K562 (cell line): ENCODE measurements at regions not wholly inside any gene's neighbourhood (a gene's known extent, or its start where the extent isn't known, plus 50 kb on each side); places are given as distances from the start of the nearest gene placed in this dataset.

Source experiments
- ATAC-seq: fragments of 200-7000 bp; cut with Tn5 transposase; 3 replicates; pipeline ENCODE4 v1.9.1; 2020; ENCODE audit warnings: moderate library complexity
- BruUV-seq: library from RNA; stranded (reverse); fragments of 400-500 nt; replicated peaks from 2 replicates; lab custom pipeline; 2021; lab: Mats Ljungman, UMichigan
- CTCF ChIA-PET: fragments of 300-600 bp; formaldehyde crosslinking; extraction: SDS; loops from one replicate; lab custom pipeline; 2021; ENCODE audit warnings: low intra/inter-chr PET ratio; lab: Yijun Ruan, JAX
- POLR2A ChIA-PET: fragments of 300-600, 350-650 bp; sonication (Branson Sonifier 250); formaldehyde crosslinking; extraction: SDS; loops from one replicate; lab custom pipeline; 2021; ENCODE audit warnings: antibody characterized with exemption, inconsistent platforms; lab: Yijun Ruan, JAX
- DNase-seq, 4 experiments: peaks; one replicate each; pipeline versions ENCODE4 v3.0.0 to v3.0.0-alpha.2; 2011 to 2018; ENCODE audit warnings: low spot score in 3 of 4, mixed read lengths in 3 of 4; ENCODE audit errors: extremely low read depth in 1 of 4
- FAIRE-seq: peaks from 2 replicates; lab custom pipeline; 2011; peaks lifted over from hg19 to GRCh38; lab: Jason Lieb, UNC
- H2AFZ ChIP-seq: 2 replicates; pipeline ENCODE4 v1.6.0; 2011; ENCODE audit warnings: low read depth, low read length, control low read depth, inconsistent platforms
- H3K27ac ChIP-seq: fragments of 200-600 bp; 3 replicates; pipeline ENCODE4 v1.8.0; 2011; ENCODE audit warnings: low read depth, mild to moderate bottlenecking, control low read depth, inconsistent platforms, low read length, moderate library complexity, mixed read lengths; ENCODE audit errors: extremely low read depth
- H3K27me3 ChIP-seq, 2 experiments: fragments of 300-600 bp in 1 of 2; 2 replicates in 1 of 2; 3 replicates in 1 of 2; pipeline versions ENCODE4 v1.6.0 to v1.8.0; 2011; ENCODE audit warnings: inconsistent platforms in 2 of 2, low read length in 2 of 2, mild to moderate bottlenecking in 1 of 2, mixed read lengths in 1 of 2, moderate library complexity in 1 of 2; ENCODE audit not compliant: control insufficient read depth in 2 of 2, insufficient read depth in 2 of 2
- H3K36me3 ChIP-seq: fragments of 300-600 bp; 3 replicates; pipeline ENCODE4 v1.8.0; 2011; ENCODE audit warnings: mild to moderate bottlenecking, low read length, inconsistent platforms; ENCODE audit not compliant: control insufficient read depth, insufficient read depth
- H3K4me1 ChIP-seq, 2 experiments: fragments of 200-600 bp in 1 of 2; replicated peaks in 1 of 2; 2 replicates in 1 of 2; 3 replicates in 1 of 2; pipeline versions ENCODE4 v1.5.1 to v1.8.0; 2011; ENCODE audit warnings: inconsistent platforms in 2 of 2, low read length in 2 of 2, mild to moderate bottlenecking in 1 of 2, mixed read lengths in 1 of 2, moderate library complexity in 1 of 2; ENCODE audit not compliant: control insufficient read depth in 2 of 2, insufficient read depth in 2 of 2
- H3K4me2 ChIP-seq: 2 replicates; pipeline ENCODE4 v1.6.1; 2011; ENCODE audit warnings: low read length, control low read depth, inconsistent platforms, mixed read lengths; ENCODE audit not compliant: insufficient read depth
- H3K4me3 ChIP-seq: fragments of 200-600 bp; sonication (generic), shearing (Covaris generic); 2 replicates; pipeline ENCODE4 v1.5.1; 2016; ENCODE audit warnings: control low read depth, inconsistent platforms
- H3K79me2 ChIP-seq: fragments of 200-600 bp; 3 replicates; pipeline ENCODE4 v1.8.0; 2011; ENCODE audit warnings: low read length, inconsistent platforms; ENCODE audit not compliant: control insufficient read depth, insufficient read depth
- H3K9ac ChIP-seq, 2 experiments: 2 replicates each; pipeline versions ENCODE4 v1.6.0 to v1.6.1; 2011; ENCODE audit warnings: low read depth in 2 of 2, low read length in 2 of 2, control low read depth in 1 of 2, inconsistent platforms in 1 of 2, mild to moderate bottlenecking in 1 of 2, mixed read lengths in 1 of 2; ENCODE audit not compliant: insufficient read depth in 1 of 2
- H3K9me1 ChIP-seq: one replicate; pipeline ENCODE4 v1.6.0; 2011; ENCODE audit warnings: inconsistent platforms, mild to moderate bottlenecking, low read length, moderate library complexity; ENCODE audit not compliant: control insufficient read depth, insufficient read depth
- H3K9me3 ChIP-seq: replicated peaks from 2 replicates; pipeline ENCODE4 v1.5.1; 2011; ENCODE audit warnings: low read depth, low read length, inconsistent platforms; ENCODE audit not compliant: control insufficient read depth, insufficient read depth
- H4K20me1 ChIP-seq: replicated peaks from 2 replicates; pipeline ENCODE4 v1.6.1; 2011; ENCODE audit warnings: low read length, inconsistent platforms, mixed read lengths; ENCODE audit not compliant: control insufficient read depth, insufficient read depth
- ARID2 ChIP-seq: fragments of 450-650 bp; IDR thresholded peaks from 2 replicates; pipeline ENCODE4 v1.6.1; 2017; ENCODE audit warnings: antibody characterized with exemption, mild to moderate bottlenecking
- E2F8 ChIP-seq: fragments of 450-650 bp; IDR thresholded peaks from 2 replicates; pipeline ENCODE4 v1.7.1; 2018; ENCODE audit warnings: mild to moderate bottlenecking, low read depth; ENCODE audit not compliant: partially characterized antibody
- GMEB1 ChIP-seq: fragments of 250-450 bp; sonication (Bioruptor Pico); IDR thresholded peaks from 2 replicates; pipeline ENCODE4 v1.4.0; 2020; ENCODE audit warnings: mild to moderate bottlenecking
- HEY1 ChIP-seq: fragments of 250-450 bp; sonication (Bioruptor Pico); IDR thresholded peaks from 2 replicates; pipeline ENCODE4 v1.5.0; 2020; ENCODE audit warnings: mild to moderate bottlenecking, moderate library complexity, borderline replicate concordance
- L3MBTL2 ChIP-seq: fragments of 450-650 bp; IDR thresholded peaks from 2 replicates; pipeline ENCODE4 v1.6.1; 2016; ENCODE audit warnings: mild to moderate bottlenecking, moderate library complexity
- MAX ChIP-seq: sonication (generic); formaldehyde crosslinking; IDR thresholded peaks from 2 replicates; pipeline ENCODE4 v1.9.0; 2022; ENCODE audit warnings: mild to moderate bottlenecking, missing genetic modification reagents
- NFE2 ChIP-seq: IDR thresholded peaks from 2 replicates; pipeline ENCODE4 v1.6.1; 2014; ENCODE audit warnings: antibody characterized with exemption, low read depth
- NR2C1 ChIP-seq, 2 experiments: fragments of 450-650 bp; IDR thresholded peaks; 2 replicates each; pipeline ENCODE4 v1.6.1; 2017; ENCODE audit warnings: mild to moderate bottlenecking in 2 of 2, antibody characterized with exemption in 1 of 2, inconsistent platforms in 1 of 2, missing compliant biosample characterization in 1 of 2, missing genetic modification characterization in 1 of 2
- SMARCA4 ChIP-seq: fragments of 450-650 bp; IDR thresholded peaks from 2 replicates; pipeline ENCODE4 v1.6.1; 2016
- TRIM25 ChIP-seq: fragments of 450-650 bp; IDR thresholded peaks from 2 replicates; pipeline ENCODE4 v1.7.0; 2016; ENCODE audit warnings: borderline replicate concordance
- ZBED1 ChIP-seq: IDR thresholded peaks from 2 replicates; pipeline ENCODE4 v1.6.1; 2014
- ZNF280A ChIP-seq: fragments of 450-650 bp; IDR thresholded peaks from 2 replicates; pipeline ENCODE4 v1.6.1; 2018; ENCODE audit warnings: mild to moderate bottlenecking, low read depth; ENCODE audit not compliant: partially characterized antibody
- ZNF586 ChIP-seq: fragments of 450-650 bp; formaldehyde crosslinking; conservative IDR thresholded peaks from 2 replicates; pipeline ENCODE4 v1.4.0; 2020; ENCODE audit warnings: mild to moderate bottlenecking, moderate library complexity
- ZNF644 ChIP-seq: fragments of 200-800 bp; sonication (Bioruptor generic); IDR thresholded peaks from 2 replicates; pipeline ENCODE4 v1.6.1; 2016; ENCODE audit warnings: low read depth, missing genetic modification characterization, missing compliant biosample characterization
- WGBS: fragments of 100-300 bp; shearing (Covaris generic); methylation state at CpG from one replicate; pipeline ENCODE4 v1.1.6; 2016; ENCODE audit warnings: low coverage, mixed read lengths; ENCODE audit not compliant: insufficient coverage; ENCODE audit errors: missing lambda C conversion rate; 5-methylcytosine and 5-hydroxymethylcytosine counted together
- in situ Hi-C: fragments of 300-500 bp; cut with MboI; formaldehyde crosslinking; loops from 4 replicates; pipeline ENCODE4 v1.15.0; 2018; ENCODE audit warnings: inconsistent platforms, mixed read lengths
- intact Hi-C: fragments of 100-400 bp; cut with micrococcal nuclease; formaldehyde crosslinking; loops from 2 replicates; pipeline ENCODE4 v1.14.2; 2022

- TF ChIP-seq GMEB1 (CRISPR knock-in tag) (no peak), NR2C1 (IDR thresholded peaks at IDR 0.05) (no peak), NR2C1 (tag; IDR thresholded peaks at IDR 0.05) (no peak)
Measured at GRCh38 chr2:4585057-4585635, 881.8 kb downstream of the DCDC2C start (continued).

- in situ Hi-C loops = no loop called here
- Histone ChIP-seq H3K4me2 (no peak overlapping the region), H3K9ac (no peak overlapping the region), H3K79me2 (no peaks in the 10 kb centered on the region), H3K27me3 (no peaks in the 10 kb centered on the region), H3K9me1 (no peaks in the 10 kb centered on the region), H3K27ac (no peak overlapping the region), H3K9me3 (0 out of 2 replicates have a peak, but pooled peaks cover 2% of the 10 kb centered on the region), H3K4me1 (no peaks in the 10 kb centered on the region), H3K4me3 (no peak overlapping the region), H2AFZ (no peak overlapping the region), H4K20me1 (no peaks in the 10 kb centered on the region), H3K36me3 (no peaks in the 10 kb centered on the region)
- CTCF ChIA-PET = no interaction called here
- no peak for FAIRE-seq
- WGBS = 0% methylated on average over 2 of the region's 2 CpGs
- POLR2A ChIA-PET = no interaction called here
- no peak for ATAC-seq
- intact Hi-C loops = no loop called here
- no peak for DNase-seq
- BruUV-seq = no TSS peak
- TF ChIP-seq E2F8 (no peak), NFE2 (no peak), SMARCA4 (no peak), ZNF586 (CRISPR knock-in tag) (no peak), ARID2 (no peak), MAX (no peak), ZBED1 (no peak), ZNF280A (no peak), HEY1 (CRISPR knock-in tag) (no peak), ZNF644 (tag) (no peak), L3MBTL2 (no peak), TRIM25 (no peak)
Measured at GRCh38 chr2:4588606-4589005, 885.2 kb downstream of the DCDC2C start.
